Nephron (organoid): ENCODE measurements at regions not wholly inside any gene's neighbourhood (a gene's known extent, or its start where the extent isn't known, plus 50 kb on each side); places are given as distances from the start of the nearest gene placed in this dataset.

Experiments
- H3K27ac Mint-ChIP-seq, 3 experiments: 2 replicates each; pipeline ENCODE4 v1.8.0; 2020; ENCODE audit warnings: mixed read lengths in 3 of 3, mild to moderate bottlenecking in 2 of 3, moderate library complexity in 1 of 3
- H3K27me3 Mint-ChIP-seq: 2 replicates; pipeline ENCODE4 v1.8.0; 2021; ENCODE audit warnings: low read depth, mild to moderate bottlenecking, moderate library complexity, mixed read lengths
- H3K36me3 Mint-ChIP-seq: 2 replicates; pipeline ENCODE4 v1.8.0; 2020; ENCODE audit warnings: low read depth, mixed read lengths
- H3K4me1 Mint-ChIP-seq: 2 replicates; pipeline ENCODE4 v1.8.0; 2020; ENCODE audit warnings: mixed read lengths
- H3K4me3 Mint-ChIP-seq, 3 experiments: 2 replicates each; pipeline ENCODE4 v1.8.0; 2020; ENCODE audit warnings: mild to moderate bottlenecking in 3 of 3, mixed read lengths in 3 of 3, moderate library complexity in 2 of 3
- H3K9me3 Mint-ChIP-seq: 2 replicates; pipeline ENCODE4 v1.8.0; 2020; ENCODE audit warnings: mixed read lengths
- CTCF ChIP-seq, 3 experiments: fragments of 200-600 bp; sonication (generic); IDR thresholded peaks; one replicate each; pipeline ENCODE4 v1.5.0; 2021; ENCODE audit warnings: antibody characterized with exemption in 3 of 3; ENCODE audit not compliant: unreplicated experiment in 3 of 3

- Mint-ChIP-seq H3K27me3 (no peaks in the 10 kb centered on the region), H3K27ac (no peak overlapping the region), H3K36me3 (no peaks in the 10 kb centered on the region), H3K4me1 (peaks cover 18% of the 10 kb centered on the region), H3K9me3 (peaks cover 6% of the 10 kb centered on the region), H3K4me3 (no peak overlapping the region)
- no peak for TF ChIP-seq CTCF (IDR thresholded peaks at IDR 0.05; ENCODE audit: unreplicated experiment in 3 of 3)
Observed at GRCh38 chr11:25939691-25940090, 392.2 kb upstream of the ANO3 start.

DNA sequence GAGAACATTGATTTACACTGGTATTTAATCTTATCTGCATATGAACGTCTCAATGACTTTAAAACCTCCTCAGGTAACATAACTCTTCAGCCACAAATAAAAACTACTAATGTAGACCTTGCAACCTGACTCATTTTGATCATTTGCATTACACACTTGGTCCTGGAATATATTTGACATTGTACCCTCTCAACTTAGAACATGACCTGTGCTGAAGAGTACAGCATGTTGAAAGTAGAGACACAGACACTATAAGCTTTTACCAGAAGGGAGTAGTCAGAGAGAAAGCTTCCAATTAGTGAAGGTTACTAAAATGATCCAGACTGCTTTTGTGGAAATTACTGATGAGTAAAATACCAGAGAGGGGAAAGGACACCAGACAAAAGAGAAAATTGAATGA, 390.6 kb upstream of the ANO3 start:
- Mint-ChIP-seq H3K36me3 (no peaks in the 10 kb centered on the region), H3K4me3 (no peak overlapping the region), H3K9me3 (no peaks in the 10 kb centered on the region), H3K27me3 (peaks cover 6% of the 10 kb centered on the region), H3K27ac (no peak overlapping the region), H3K4me1 (peaks cover 18% of the 10 kb centered on the region)
- TF ChIP-seq CTCF (IDR thresholded peaks at IDR 0.05; ENCODE audit: unreplicated experiment in 3 of 3) = no peak

DNA sequence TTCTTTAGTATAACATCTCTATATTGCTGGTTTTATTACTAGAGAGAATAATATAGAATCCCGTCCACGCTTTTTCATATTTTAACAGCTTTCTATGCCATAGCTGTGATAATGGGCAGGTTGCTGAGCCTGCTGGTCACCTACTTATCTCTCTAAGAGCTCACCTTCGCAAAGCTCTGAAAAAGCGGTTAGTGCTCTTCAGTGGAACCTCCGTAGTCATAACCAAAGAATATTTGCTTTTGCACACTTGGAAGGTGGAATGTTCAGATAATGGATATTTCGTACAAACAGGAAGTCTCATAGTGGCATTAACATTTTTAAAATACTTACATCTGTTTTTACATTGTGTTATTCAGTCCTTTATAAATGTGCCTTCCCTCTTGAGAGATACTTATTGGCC, 388.9 kb upstream of the ANO3 start:
- TF ChIP-seq CTCF (IDR thresholded peaks at IDR 0.05; ENCODE audit: unreplicated experiment in 3 of 3) = no peak
- Mint-ChIP-seq H3K27me3 (peaks cover 6% of the 10 kb centered on the region), H3K27ac (no peak overlapping the region), H3K4me1 (peaks cover 18% of the 10 kb centered on the region), H3K4me3 (no peak overlapping the region), H3K36me3 (no peaks in the 10 kb centered on the region), H3K9me3 (no peaks in the 10 kb centered on the region)

GRCh38 chr11:25943777-25944661, 387.9 kb upstream of the ANO3 start:
- no peak overlapping the region for H3K4me3 Mint-ChIP-seq
- no peak overlapping the region for H3K27ac Mint-ChIP-seq
- no peaks in the 10 kb centered on the region for H3K36me3 Mint-ChIP-seq
- peaks cover under 1% of the 10 kb centered on the region for H3K9me3 Mint-ChIP-seq
- peaks cover 16% of the 10 kb centered on the region for H3K4me1 Mint-ChIP-seq
- no peak for TF ChIP-seq CTCF (IDR thresholded peaks at IDR 0.05; ENCODE audit: unreplicated experiment in 3 of 3)
- H3K27me3 Mint-ChIP-seq = peaks cover 6% of the 10 kb centered on the region

DNA sequence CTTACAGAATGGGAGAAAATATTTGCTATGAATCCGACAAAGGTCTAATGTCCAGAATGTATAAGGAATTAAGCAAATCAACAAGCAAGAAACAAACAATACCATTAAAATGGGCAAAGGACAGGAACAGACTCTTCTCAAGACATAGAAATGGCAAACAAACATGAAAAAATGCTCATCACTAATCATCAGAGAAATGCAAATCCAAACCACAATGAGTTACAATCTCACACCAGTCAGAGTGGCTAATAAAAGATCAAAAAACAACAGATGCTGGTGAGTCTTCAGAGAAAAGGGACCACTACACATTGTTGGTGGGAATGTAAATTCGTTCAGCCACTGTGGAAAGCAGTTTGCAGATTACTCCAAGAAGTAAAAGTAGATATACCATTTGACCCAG, 382.0 kb upstream of the ANO3 start:
- no peak for TF ChIP-seq CTCF (IDR thresholded peaks at IDR 0.05; ENCODE audit: unreplicated experiment in 3 of 3)
- Mint-ChIP-seq H3K9me3 (peaks cover 10% of the 10 kb centered on the region), H3K4me1 (no peaks in the 10 kb centered on the region), H3K4me3 (no peak overlapping the region), H3K27ac (no peak overlapping the region), H3K36me3 (no peaks in the 10 kb centered on the region), H3K27me3 (peaks cover 6% of the 10 kb centered on the region)

GRCh38 chr11:25953006-25953405, 378.9 kb upstream of the ANO3 start:
- H3K4me3 Mint-ChIP-seq = no peak overlapping the region
- TF ChIP-seq CTCF (IDR thresholded peaks at IDR 0.05; ENCODE audit: unreplicated experiment in 3 of 3) = no peak
- H3K27me3 Mint-ChIP-seq = no peaks in the 10 kb centered on the region
- H3K4me1 Mint-ChIP-seq = peaks cover 8% of the 10 kb centered on the region
- H3K36me3 Mint-ChIP-seq = no peaks in the 10 kb centered on the region
- peak overlapping the region; percentile 73 to 89 (median 85) for H3K27ac Mint-ChIP-seq
- peaks cover 13% of the 10 kb centered on the region for H3K9me3 Mint-ChIP-seq
